Lower lobe of right lung (tissue), 2 donors: ENCODE measurements at regions not wholly inside any gene's neighbourhood (a gene's known extent, or its start where the extent isn't known, plus 50 kb on each side); places are given as distances from the start of the nearest gene placed in this dataset.

Source experiments
- ATAC-seq, 2 donors: fragments of 200-7000 bp; cut with Tn5 transposase; one replicate each; pipeline ENCODE4 v1.9.1; 2020 to 2022; ENCODE audit warnings: mild to moderate bottlenecking in 2 of 2, moderate library complexity in 2 of 2
- DNase-seq: peaks from one replicate; pipeline ENCODE4 v3.0.0-alpha.2; 2020
- H3K27ac ChIP-seq: fragments of 200-600 bp; one replicate; pipeline ENCODE4 v1.8.0; 2022
- H3K27me3 ChIP-seq: fragments of 200-600 bp; one replicate; pipeline ENCODE4 v1.8.0; 2022; ENCODE audit warnings: low read depth
- H3K36me3 ChIP-seq: fragments of 200-600 bp; one replicate; pipeline ENCODE4 v1.8.0; 2022; ENCODE audit warnings: mild to moderate bottlenecking
- H3K4me1 ChIP-seq: fragments of 200-600 bp; one replicate; pipeline ENCODE4 v1.8.0; 2022
- H3K4me3 ChIP-seq: fragments of 200-600 bp; one replicate; pipeline ENCODE4 v1.8.0; 2022; ENCODE audit warnings: mild to moderate bottlenecking
- H3K9me3 ChIP-seq: fragments of 200-600 bp; one replicate; pipeline ENCODE4 v1.8.0; 2022
- CTCF ChIP-seq: fragments of 200-600 bp; IDR thresholded peaks from one replicate; pipeline ENCODE4 v1.8.0; 2022; ENCODE audit warnings: antibody characterized with exemption, mild to moderate bottlenecking
- intact Hi-C: fragments of 100-400 bp; cut with DNase I; formaldehyde crosslinking; loops from one replicate; pipeline ENCODE4 v1.11.0; 2022
- donor health status: DM: no; HTN: yes; CAD: no; lungs with severe emphysema.

GRCh38 chr2:143968360-143968759 lies 551.6 kb downstream of the ZEB2 start:
- DNase-seq (no peak), ATAC-seq (no peak)
- Histone ChIP-seq H3K36me3 (no peaks in the 10 kb centered on the region), H3K9me3 (no peaks in the 10 kb centered on the region), H3K4me1 (no peaks in the 10 kb centered on the region), H3K27ac (no peak overlapping the region), H3K27me3 (no peaks in the 10 kb centered on the region), H3K4me3 (no peak overlapping the region)
- intact Hi-C loops, result no loop called here
- no peak for TF ChIP-seq CTCF

GRCh38 chr2:143965493-143966164 lies 554.3 kb downstream of the ZEB2 start:
- Histone ChIP-seq H3K4me3 (no peak overlapping the region), H3K36me3 (no peaks in the 10 kb centered on the region), H3K27ac (no peak overlapping the region), H3K27me3 (no peaks in the 10 kb centered on the region), H3K9me3 (no peaks in the 10 kb centered on the region), H3K4me1 (no peaks in the 10 kb centered on the region)
- no peak for TF ChIP-seq CTCF
- intact Hi-C loops, result no loop called here
- DNase-seq (no peak), ATAC-seq (no peak)

GRCh38 chr2:143964891-143965290 lies 555.0 kb downstream of the ZEB2 start:
- no peak for TF ChIP-seq CTCF
- no peak overlapping the region for H3K4me3 ChIP-seq
- intact Hi-C loops, result no loop called here
- no peaks in the 10 kb centered on the region for H3K36me3 ChIP-seq
- H3K9me3 ChIP-seq, result no peaks in the 10 kb centered on the region
- no peak for ATAC-seq
- no peak overlapping the region for H3K27ac ChIP-seq
- H3K4me1 ChIP-seq, result no peaks in the 10 kb centered on the region
- no peaks in the 10 kb centered on the region for H3K27me3 ChIP-seq
- no peak for DNase-seq

GRCh38 chr2:143960177-143960576 lies 559.7 kb downstream of the ZEB2 start:
- no peak for TF ChIP-seq CTCF
- intact Hi-C loops, result no loop called here
- Histone ChIP-seq H3K4me3 (no peak overlapping the region), H3K36me3 (no peaks in the 10 kb centered on the region), H3K27me3 (no peaks in the 10 kb centered on the region), H3K9me3 (no peaks in the 10 kb centered on the region), H3K4me1 (no peaks in the 10 kb centered on the region), H3K27ac (no peak overlapping the region)
- DNase-seq (no peak), ATAC-seq (no peak)

- no peak for ATAC-seq
- no peaks in the 10 kb centered on the region for H3K27me3 ChIP-seq
- no peak for TF ChIP-seq CTCF
- H3K36me3 ChIP-seq, result no peaks in the 10 kb centered on the region
- H3K4me3 ChIP-seq, result no peak overlapping the region
- H3K9me3 ChIP-seq, result no peaks in the 10 kb centered on the region
- DNase-seq, result no peak
- H3K27ac ChIP-seq, result no peak overlapping the region
- peaks cover 3% of the 10 kb centered on the region for H3K4me1 ChIP-seq
- intact Hi-C loops, result no loop called here
Observed at GRCh38 chr2:143957321-143957720, 562.6 kb downstream of the ZEB2 start.
